HG03571 (cell line): ENCODE measurements at regions not wholly inside any gene's neighbourhood (a gene's known extent, or its start where the extent isn't known, plus 50 kb on each side); places are given as distances from the start of the nearest gene placed in this dataset.

Source experiments
- ATAC-seq: cut with Tn5 transposase; IDR thresholded peaks from one replicate; pipeline ENCODE4 v1.9.1; 2021; ENCODE audit not compliant: unreplicated experiment

DNA sequence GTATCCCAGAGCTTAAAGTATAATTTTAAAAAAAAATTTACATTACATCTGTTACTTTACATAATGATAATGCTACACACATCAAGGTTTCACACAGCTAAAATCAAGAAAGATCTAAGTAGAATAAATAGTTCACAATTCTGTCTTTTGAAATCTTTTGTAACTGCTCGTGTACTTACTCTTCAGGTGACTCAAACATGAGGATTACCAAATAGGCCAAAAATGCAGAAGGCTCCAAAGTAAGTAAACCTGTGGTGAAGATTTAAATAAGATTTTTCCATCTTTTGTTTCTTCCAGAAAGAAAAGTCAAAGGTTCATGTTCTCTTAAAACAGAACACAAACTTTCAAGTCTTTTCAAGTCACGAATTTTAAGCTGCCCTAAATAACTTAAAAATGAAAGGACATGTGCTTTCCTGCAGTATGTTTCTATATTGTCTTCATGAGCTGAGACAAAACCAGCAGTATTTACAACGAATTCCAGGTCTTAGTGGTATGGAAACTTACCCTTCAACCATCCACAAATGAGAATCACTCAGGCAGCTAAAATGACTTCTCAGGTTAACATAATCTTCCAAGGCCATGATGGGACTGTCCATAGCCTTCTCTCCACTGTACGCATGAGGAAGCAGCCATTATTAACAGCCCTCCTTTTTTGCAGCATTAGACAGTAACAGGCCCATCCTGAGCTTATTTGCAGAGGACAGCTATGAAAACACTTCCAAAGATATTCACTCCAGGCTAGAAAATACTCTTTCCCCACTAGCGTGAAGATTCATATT is 172.8 kb upstream of the EDNRA start:
- ATAC-seq, result no peak

DNA sequence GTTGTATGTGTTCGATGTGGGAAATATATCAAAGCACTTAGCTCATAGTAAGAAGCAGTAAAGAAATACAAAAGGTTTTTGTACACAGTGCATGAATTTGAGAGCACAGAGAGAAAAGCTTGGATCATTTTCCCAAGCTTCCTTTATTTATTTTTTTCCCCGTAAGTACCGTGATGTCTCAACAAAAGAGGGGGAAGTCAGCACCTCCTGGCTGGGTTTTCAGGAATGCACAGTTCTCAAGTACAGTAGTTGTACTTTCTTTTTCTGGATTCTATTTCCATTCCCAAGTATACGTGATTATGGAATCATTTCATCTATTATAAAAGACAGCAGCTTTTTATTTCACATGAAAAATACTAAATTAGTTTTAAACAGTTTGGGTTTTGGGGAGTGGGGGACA is 171.5 kb upstream of the EDNRA start:
- ATAC-seq, result no peak

DNA sequence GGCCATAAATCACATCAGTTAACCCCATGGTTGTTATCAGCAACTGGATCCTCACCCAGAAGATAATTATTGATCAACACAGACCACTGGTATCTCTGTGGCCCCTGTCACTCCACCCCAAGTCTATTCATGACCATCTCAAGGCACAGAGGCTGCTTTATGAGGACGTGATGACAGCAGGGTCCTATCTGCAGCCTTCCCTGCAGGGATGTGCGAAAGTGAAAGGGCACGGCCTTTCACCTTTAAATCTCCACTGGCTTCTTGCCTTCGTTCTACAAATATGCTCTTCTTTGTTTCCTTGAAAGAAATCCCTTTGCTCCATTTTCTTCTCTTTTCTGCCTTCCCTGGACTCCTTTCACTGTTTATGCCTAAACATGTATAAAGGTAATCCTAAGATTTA is 170.6 kb upstream of the EDNRA start:
- no peak for ATAC-seq

DNA sequence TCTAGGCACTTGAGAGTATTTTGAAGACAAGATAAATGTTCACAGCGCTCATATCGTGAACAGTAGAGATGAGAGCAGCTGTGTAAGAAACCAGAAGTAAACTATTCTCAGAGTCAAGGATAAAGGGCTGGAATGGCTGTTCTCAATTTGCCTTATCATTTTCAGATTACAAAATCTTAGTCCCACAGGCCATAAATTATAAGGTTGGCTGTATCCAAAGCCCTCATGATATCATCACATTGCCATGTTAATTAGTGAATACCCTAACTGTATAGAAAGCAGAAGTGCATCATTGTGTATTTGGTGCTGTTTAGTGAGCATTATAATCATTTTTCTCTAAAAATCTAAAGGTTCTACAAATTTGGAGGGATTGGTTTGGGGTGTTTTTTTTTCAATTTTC is 168.9 kb upstream of the EDNRA start:
- ATAC-seq, result no peak

DNA sequence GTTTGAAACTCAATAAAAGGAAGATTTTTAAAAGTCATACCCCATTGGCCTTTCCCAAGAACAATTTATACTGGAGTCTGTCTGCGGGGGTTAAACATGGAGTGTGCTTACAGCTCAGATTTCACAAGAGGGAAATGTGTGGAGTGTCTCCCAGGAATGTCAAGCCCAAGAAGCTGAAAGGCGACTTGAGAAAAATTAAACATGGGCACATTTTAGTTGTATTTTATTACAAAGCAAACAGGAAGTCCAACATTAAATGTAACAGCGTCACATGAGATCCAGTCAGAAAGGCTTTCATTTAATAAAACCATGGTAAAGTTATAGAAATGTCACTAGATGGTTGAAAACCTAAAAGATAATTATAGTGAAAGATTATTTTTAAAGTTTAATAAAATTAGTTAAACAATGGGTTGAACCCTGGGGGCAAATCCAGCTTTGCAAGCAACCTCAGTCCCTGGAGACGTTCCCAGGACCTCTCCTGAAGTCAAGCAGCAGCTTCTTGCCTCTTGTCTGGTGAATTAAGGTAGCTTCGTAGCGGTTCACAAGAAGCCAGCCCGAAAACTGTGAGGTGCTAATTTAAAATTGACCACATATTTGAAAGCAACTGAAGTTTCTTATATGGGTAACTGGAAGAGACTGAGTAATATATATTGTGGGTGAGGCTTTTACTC is 168.4 kb upstream of the EDNRA start:
- no peak for ATAC-seq

DNA sequence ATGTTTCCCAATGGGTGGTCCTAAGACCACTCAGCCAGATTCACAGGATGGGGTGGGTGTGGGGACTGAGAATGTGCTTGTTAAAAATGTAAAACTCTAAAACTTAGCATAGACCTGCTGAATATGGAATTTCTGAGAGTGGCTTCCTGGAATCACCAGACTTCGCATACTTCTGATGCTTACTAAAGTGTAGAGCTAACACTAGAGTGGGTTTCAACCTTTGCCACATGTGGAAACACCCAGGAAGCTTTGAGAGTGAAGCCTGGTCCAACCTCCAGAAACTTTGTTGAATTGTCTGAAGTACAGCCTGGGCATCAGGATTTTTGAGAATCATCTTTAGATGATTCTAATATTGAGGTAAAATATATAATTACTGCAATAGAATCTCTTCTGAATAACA is 167.8 kb upstream of the EDNRA start:
- no peak for ATAC-seq

DNA sequence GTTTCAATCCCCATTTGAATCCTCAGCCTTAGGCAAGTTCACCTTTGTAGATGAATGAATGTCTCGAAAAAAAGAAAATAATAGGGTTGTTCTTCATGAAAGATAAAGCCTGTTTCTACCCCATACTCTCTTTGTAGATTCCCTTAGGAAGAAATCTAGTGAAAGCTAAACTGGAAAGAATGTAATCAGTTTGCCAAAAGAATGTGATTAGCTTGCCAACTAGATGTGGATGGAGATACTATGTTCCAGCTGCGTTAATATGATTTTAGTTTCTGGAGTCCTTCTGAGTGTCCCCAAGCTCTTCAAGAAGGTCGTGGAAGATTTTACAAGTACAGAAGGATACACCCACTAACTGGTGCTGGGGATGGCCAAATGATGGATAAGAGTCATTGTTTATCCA is 162.3 kb upstream of the EDNRA start:
- no peak for ATAC-seq

DNA sequence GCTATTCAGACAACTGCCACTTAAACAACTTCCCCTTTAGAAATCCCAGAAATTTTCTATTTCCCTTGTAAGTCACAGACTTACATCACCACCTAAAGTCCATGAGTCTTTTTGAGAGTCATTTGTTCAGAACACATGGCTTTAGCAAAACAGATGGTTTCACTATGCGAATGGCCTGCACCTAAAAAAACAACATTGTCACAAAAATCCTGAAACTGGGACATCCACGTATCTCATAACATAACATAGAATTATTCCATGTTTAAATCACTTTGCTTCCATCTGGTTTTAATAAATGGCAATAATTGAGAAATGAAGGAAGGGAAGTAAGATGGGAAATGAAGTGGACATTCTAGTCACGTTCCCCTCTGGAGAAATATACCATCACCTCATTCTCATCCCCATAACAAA is 155.3 kb upstream of the EDNRA start:
- ATAC-seq, result no peak

DNA sequence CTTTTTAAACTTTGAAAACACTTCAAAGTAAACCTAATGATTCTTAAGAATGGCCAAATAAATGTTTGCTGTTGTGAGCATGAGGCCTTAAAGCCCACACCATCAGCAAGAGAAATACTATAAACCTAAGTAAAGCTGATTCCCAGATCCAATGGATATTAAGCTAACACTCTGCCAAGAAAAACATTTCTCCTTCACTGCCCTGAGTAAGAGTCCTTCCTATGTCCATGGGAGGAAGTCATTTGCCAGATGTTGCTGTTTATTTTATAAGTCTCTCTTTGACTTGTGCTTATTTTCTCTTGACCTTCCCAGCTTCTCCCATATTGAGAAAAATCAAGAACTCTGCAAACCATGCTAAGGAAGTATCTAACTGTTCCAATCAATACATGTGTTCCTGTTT is 154.3 kb upstream of the EDNRA start:
- no peak for ATAC-seq

DNA sequence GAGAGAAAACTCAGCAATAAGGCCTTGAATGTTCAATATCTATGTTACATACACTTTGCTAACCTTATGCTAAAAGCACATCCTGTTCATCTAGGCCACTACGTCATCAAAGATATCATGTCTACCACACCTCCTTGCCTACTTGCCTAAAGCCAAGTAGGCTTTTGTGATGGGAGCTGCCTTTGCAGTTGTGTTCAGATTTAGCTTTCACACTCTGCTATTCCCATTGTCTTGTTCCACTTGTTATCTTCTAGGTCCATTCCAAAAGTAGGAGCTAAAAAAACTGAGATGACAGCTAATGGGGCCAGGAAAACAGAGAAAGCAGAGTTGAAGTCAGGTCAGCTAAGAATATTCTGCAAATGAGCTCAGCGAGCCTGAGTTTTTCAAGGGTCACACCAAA is 153.6 kb upstream of the EDNRA start:
- ATAC-seq, result no peak

DNA sequence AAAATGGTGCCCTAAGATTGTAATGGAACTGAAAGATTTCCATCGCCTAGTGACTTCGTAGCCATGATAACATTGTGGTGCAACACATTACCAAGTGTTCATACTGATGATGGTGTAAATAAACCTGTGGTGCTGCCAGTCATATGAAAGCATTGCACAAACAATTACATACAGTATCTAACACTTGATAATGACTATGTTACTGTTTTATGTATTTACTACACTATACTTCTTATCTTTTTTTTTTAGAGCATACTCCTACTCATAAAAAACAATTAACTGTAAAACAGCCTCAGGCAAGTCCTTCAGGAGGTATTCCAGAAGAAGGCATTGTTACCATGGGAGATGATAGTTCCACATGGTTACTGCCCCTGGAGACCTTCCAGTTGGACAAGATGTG is 152.7 kb upstream of the EDNRA start:
- ATAC-seq, result no peak

DNA sequence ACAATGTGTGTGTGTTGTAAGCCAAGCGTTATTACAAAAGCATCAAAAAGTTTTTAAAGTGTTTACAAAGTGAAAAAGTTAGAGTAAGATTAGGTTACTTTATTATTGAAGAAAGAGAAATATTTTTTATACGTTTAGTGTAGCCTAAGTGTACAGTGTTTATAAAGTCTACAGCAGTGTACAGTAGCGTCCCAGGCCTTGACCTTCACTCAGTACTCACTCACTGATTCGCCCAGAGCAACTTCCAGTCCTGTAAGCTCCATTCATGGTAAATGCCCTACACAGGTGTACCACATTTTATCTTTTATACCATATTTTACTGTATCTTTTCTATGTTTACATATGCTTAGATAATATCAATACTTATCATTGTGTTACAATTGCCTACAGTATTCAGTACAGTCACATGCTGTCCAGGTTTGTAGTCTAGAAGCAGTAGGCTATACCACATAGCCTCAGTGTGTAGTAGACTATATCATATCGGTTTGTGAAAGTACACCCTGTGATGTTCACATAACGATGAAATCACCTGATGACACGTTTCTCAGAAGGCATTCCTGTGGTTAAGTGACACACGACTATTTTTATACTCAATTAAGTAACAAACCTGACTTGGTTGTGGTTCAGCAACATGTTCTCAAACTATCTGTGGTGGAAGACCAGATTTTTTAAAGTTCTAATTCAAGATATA is 152.0 kb upstream of the EDNRA start:
- no peak for ATAC-seq

DNA sequence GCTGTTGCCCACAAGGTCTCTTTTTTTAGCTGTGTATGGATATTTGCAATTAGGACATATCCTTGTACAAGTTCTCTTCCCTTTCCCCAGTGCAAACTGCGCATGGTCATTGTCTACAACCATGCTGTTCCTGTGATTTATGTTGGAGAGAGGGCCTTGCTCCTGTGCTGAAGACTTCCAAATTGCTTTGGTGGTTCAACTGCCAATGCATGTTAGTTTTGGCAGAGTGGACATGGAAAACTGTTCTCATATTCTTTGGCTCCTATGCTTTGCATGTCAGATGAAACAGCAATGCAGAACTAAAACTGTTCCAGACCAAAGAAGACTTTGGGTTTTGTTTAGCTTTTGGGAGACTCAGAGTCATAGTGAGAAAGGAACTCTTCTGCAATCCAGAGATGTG is 148.8 kb upstream of the EDNRA start:
- ATAC-seq, result no peak

DNA sequence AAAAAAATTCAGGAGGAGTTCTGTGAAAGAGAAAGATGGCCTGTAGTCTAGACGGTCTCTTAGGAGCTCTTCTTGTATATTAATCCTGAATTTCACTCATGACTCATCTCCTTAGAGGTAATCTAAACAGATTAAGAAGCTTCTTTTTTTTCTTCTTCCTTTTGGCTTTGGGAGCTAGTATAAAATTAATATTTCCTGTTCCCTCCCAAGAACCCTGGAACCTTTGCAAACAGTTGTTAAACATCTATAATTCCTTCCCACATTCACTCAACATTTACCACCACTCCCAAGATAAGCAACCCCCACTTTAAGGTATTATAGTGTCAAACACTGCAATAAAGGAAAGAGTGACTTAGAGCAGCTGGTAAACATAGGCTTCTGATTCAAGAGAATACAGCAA is 146.4 kb upstream of the EDNRA start:
- ATAC-seq, result no peak

DNA sequence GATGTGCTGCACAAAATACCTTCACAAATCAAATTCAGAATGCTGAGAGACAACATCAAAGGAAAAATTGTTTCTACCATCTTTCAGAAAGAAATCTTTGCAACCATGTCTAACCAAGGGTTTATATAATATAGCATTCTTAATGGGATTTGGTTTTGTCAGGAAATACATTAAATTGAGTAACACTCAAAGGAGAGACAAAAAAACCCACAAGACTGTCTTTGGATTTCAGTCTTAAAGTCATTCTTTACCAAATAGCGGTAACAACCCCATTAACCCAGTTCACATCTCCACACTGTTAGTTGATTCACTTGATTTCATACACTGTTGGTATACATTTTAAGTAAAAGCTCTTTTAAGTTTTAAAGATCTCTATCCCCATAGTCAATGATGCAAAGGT is 145.7 kb upstream of the EDNRA start:
- no peak for ATAC-seq

DNA sequence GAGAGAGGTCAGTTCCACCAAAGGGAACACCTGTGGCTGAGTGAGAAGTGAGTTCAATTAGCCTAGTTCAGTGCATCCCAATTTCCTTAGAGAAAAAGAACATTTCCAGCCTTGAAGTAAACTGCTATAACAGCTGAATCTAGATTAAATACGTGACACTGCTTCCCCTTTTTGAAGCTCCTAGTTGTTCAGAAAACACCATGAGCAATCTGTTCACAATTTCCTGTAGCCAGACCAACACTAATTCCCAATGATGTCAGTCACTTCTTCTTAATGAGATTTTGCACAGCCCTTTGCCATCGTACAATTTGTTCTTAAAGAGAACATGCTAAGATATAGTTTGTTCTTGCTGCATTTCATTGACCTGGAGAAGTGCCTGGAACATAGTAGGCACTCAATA is 144.6 kb upstream of the EDNRA start:
- ATAC-seq, result no peak

DNA sequence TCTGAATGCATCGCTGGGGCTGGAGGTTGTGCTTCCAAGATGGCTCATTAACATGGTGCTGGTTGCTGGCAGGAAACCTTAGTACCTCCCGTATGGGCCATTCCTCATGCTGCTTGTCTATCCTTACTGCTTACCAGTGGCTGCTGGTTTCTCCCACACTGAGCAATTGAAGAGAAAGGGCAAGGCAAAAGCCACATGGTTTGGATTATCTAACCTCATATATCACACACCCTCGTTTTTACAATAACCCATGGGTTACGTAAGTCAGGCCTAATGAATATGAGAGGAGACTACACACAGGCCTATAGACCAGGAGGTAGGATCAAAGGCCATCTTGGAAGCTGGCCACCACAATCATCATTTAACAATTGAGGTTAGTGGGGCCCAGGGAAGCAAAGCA is 141.8 kb upstream of the EDNRA start:
- no peak for ATAC-seq

DNA sequence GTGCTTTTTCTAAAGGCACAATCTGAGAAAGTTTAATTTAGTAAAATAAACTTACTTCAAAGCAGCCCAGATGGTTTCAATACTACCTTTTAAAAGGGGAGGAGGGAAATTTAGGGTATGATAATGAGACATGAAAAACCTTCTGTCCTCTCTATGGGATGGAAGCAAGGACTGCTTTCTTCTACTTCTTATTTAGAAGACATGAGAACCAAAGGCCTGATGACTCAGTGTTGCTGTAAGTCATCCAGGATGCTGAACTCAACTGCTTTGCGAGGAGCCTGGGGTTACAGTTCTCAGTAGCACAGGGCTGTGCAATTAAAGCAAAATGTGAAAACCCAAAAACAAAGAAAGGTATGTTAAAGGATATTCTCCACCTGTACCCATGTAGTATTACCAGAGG is 140.8 kb upstream of the EDNRA start:
- no peak for ATAC-seq

DNA sequence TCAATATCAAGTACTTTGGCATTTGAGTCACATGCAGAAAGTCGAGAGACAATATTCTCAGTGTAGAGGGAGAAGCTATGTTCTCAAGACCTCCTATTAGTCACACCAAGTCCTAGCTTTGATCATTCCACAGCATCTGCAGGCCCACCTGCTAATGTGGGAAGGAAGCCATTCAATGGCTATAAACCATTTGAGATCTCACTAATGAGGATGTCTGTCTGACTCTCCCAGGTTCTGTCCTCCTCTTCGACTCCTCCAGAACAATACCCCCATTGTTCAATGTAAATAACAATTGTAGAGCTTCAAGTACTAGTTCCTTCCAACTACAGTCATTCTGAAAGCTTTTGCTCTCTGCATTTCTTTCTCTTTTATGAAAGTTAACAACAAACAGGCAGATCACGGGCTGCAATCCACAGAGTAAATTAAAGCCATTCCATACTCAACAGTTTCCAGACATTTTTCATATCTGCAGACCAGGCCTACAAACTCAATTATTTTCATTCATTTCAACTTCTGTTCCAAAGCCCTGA is 140.2 kb upstream of the EDNRA start:
- ATAC-seq, result no peak

DNA sequence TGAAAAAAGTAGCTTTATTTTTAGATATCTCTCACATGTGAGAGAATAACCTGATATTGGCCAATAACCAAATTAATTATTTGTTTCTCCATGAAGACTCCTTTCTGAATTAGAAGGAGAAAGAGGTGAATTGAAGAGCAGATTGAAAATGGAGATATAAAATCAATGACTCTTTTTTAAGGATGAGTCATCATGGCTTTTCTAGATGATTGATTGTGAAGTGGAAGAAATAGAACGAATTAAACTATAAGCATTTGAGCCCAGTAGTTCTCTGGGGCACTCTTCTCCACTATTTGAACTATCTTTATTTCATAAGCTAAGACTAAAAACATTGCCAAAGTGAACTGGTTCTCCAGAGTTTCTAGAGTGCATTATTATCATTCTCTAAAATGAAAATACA is 137.2 kb upstream of the EDNRA start:
- no peak for ATAC-seq

DNA sequence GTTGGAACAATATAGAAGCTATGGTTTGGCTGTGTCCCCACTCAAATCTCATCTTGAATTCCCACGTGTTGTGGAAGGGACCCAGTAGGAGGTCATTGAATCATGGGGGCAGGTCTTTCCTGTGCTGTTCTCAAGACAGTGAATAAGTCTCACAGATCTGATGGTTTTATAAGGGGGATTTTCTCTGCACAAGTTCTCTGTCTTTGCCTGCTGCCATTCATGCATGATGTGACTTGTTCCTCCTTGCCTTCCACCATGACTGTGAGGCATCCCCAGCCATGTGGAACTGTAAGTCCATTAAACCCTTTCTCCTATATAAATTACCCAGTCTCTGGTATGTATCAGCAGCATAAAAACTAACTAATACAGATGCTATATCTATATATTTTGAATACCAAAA is 135.2 kb upstream of the EDNRA start:
- no peak for ATAC-seq

DNA sequence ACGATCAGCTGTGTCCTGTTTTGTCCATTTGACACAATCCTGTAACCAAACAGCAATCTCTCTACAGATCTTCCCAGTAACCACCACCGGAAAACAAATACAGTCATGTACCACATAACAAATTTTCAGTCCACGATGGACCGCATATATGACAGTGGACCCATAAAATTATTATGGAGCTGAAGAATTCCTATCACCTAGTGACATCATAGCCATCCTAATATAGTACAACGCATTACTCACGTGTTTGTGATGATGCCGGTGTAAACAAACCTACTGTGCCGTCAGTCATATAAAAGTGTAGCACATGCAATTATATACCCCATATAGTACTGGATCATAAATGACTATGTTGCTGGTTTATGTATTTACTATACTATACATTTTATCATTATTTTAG is 133.7 kb upstream of the EDNRA start:
- ATAC-seq, result no peak
